NT2/D1 (cell line): ENCODE measurements at regions not wholly inside any gene's neighbourhood (a gene's known extent, or its start where the extent isn't known, plus 50 kb on each side); places are given as distances from the start of the nearest gene placed in this dataset.
"Not testable (repeated sequence)": the region's sequence is repeated elsewhere in the genome, so short reads cannot be mapped to it uniquely, and the experiment has no call there.

Source experiments
- DNase-seq: peaks from one replicate; pipeline ENCODE4 v3.0.0-alpha.2; 2011; ENCODE audit warnings: low read depth, low spot score
- H3K27me3 ChIP-seq: 2 replicates; pipeline ENCODE4 v1.6.0; 2011; ENCODE audit warnings: mild to moderate bottlenecking; ENCODE audit not compliant: insufficient read length, insufficient read depth
- H3K36me3 ChIP-seq: 2 replicates; pipeline ENCODE4 v1.6.1; 2011; ENCODE audit warnings: mild to moderate bottlenecking, low read length, mixed read lengths; ENCODE audit not compliant: insufficient read depth, insufficient read length
- H3K4me1 ChIP-seq: 2 replicates; pipeline ENCODE4 v1.5.1; 2011; ENCODE audit not compliant: insufficient read depth, insufficient read length
- H3K4me3 ChIP-seq: 2 replicates; pipeline ENCODE4 v1.5.1; 2011; ENCODE audit warnings: low read depth; ENCODE audit not compliant: insufficient read length
- H3K9ac ChIP-seq: 2 replicates; pipeline ENCODE4 v1.6.0; 2011; ENCODE audit warnings: low read depth; ENCODE audit not compliant: insufficient read length
- H3K9me3 ChIP-seq: 2 replicates; pipeline ENCODE4 v1.5.1; 2011; ENCODE audit warnings: mild to moderate bottlenecking, low read length; ENCODE audit not compliant: insufficient read depth
- SUZ12 ChIP-seq: IDR thresholded peaks from 2 replicates; pipeline ENCODE4 v1.6.1; 2011; ENCODE audit not compliant: insufficient read length, insufficient read depth; ENCODE audit errors: extremely low read depth
- YY1 ChIP-seq: IDR thresholded peaks from 2 replicates; pipeline ENCODE4 v1.6.1; 2011; ENCODE audit not compliant: insufficient read length, insufficient read depth
- ZNF274 ChIP-seq: IDR thresholded peaks from 2 replicates; pipeline ENCODE4 v1.6.1; 2011; ENCODE audit warnings: mild to moderate bottlenecking, low read depth, low read length

GRCh38 chr18:44579028-44579702 lies 101.5 kb upstream of the SETBP1 start:
- no peaks in the 10 kb centered on the region for H3K27me3 ChIP-seq
- TF ChIP-seq ZNF274 (no peak), SUZ12 (no peak), YY1 (no peak)
- H3K4me1 ChIP-seq, result no peaks in the 10 kb centered on the region
- H3K4me3 ChIP-seq, result no peak overlapping the region
- no peaks in the 10 kb centered on the region for H3K36me3 ChIP-seq
- no peak overlapping the region for H3K9ac ChIP-seq
- peak; percentile 6 for DNase-seq
- H3K9me3 ChIP-seq, result no peaks in the 10 kb centered on the region

GRCh38 chr18:44579745-44580144 lies 100.9 kb upstream of the SETBP1 start:
- H3K36me3 ChIP-seq, result no peaks in the 10 kb centered on the region
- no peaks in the 10 kb centered on the region for H3K4me1 ChIP-seq
- no peak overlapping the region for H3K9ac ChIP-seq
- no peak for TF ChIP-seq SUZ12
- no peak for TF ChIP-seq ZNF274
- no peak for TF ChIP-seq YY1
- H3K4me3 ChIP-seq, result no peak overlapping the region
- no peaks in the 10 kb centered on the region for H3K9me3 ChIP-seq
- no peak for DNase-seq
- no peaks in the 10 kb centered on the region for H3K27me3 ChIP-seq

GRCh38 chr18:44580159-44580558 lies 100.5 kb upstream of the SETBP1 start:
- H3K9ac ChIP-seq, result no peak overlapping the region
- no peak for DNase-seq
- H3K4me1 ChIP-seq, result no peaks in the 10 kb centered on the region
- TF ChIP-seq YY1, result no peak
- no peak for TF ChIP-seq ZNF274
- no peak for TF ChIP-seq SUZ12
- no peaks in the 10 kb centered on the region for H3K36me3 ChIP-seq
- no peaks in the 10 kb centered on the region for H3K27me3 ChIP-seq
- no peak overlapping the region for H3K4me3 ChIP-seq
- no peaks in the 10 kb centered on the region for H3K9me3 ChIP-seq

- not testable (repeated sequence) for H3K4me3 ChIP-seq, H3K9me3 ChIP-seq, H3K36me3 ChIP-seq, H3K27me3 ChIP-seq, DNase-seq, H3K4me1 ChIP-seq, H3K9ac ChIP-seq
Observed at GRCh38 chr18:44580782-44581181, 99.9 kb upstream of the SETBP1 start.

- H3K9me3 ChIP-seq, result no peaks in the 10 kb centered on the region
- H3K36me3 ChIP-seq, result no peaks in the 10 kb centered on the region
- DNase-seq, result no peak
- H3K9ac ChIP-seq, result no peak overlapping the region
- TF ChIP-seq ZNF274, result no peak
- no peak for TF ChIP-seq SUZ12
- TF ChIP-seq YY1, result no peak
- H3K4me1 ChIP-seq, result no peaks in the 10 kb centered on the region
- no peaks in the 10 kb centered on the region for H3K27me3 ChIP-seq
- no peak overlapping the region for H3K4me3 ChIP-seq
Observed at GRCh38 chr18:44582456-44582855, 98.2 kb upstream of the SETBP1 start.

- Histone ChIP-seq H3K36me3 (no peaks in the 10 kb centered on the region), H3K27me3 (no peaks in the 10 kb centered on the region), H3K9me3 (no peaks in the 10 kb centered on the region), H3K4me3 (no peak overlapping the region), H3K4me1 (no peaks in the 10 kb centered on the region), H3K9ac (no peak overlapping the region)
- no peak for DNase-seq
- TF ChIP-seq SUZ12 (no peak), ZNF274 (no peak), YY1 (no peak)
Observed at GRCh38 chr18:44584900-44585299, 95.8 kb upstream of the SETBP1 start.

GRCh38 chr18:44586782-44587524 lies 93.7 kb upstream of the SETBP1 start:
- Histone ChIP-seq H3K4me3 (no peak overlapping the region), H3K9ac (no peak overlapping the region), H3K4me1 (no peaks in the 10 kb centered on the region), H3K27me3 (no peaks in the 10 kb centered on the region), H3K36me3 (no peaks in the 10 kb centered on the region), H3K9me3 (no peaks in the 10 kb centered on the region)
- no peak for DNase-seq
- TF ChIP-seq SUZ12 (no peak), ZNF274 (no peak), YY1 (no peak)

GRCh38 chr18:44588508-44588907 lies 92.2 kb upstream of the SETBP1 start:
- no peak for DNase-seq
- H3K9me3 ChIP-seq, result no peaks in the 10 kb centered on the region
- H3K36me3 ChIP-seq, result no peaks in the 10 kb centered on the region
- H3K9ac ChIP-seq, result no peak overlapping the region
- H3K4me3 ChIP-seq, result no peak overlapping the region
- no peaks in the 10 kb centered on the region for H3K27me3 ChIP-seq
- no peaks in the 10 kb centered on the region for H3K4me1 ChIP-seq
- TF ChIP-seq ZNF274 (no peak), YY1 (no peak), SUZ12 (no peak)
